K562 (cell line): ENCODE measurements at regions not wholly inside any gene's neighbourhood (a gene's known extent, or its start where the extent isn't known, plus 50 kb on each side); places are given as distances from the start of the nearest gene placed in this dataset.

Experiments
- ATAC-seq: fragments of 200-7000 bp; cut with Tn5 transposase; 3 replicates; pipeline ENCODE4 v1.9.1; 2020; ENCODE audit warnings: moderate library complexity
- BruUV-seq: library from RNA; stranded (reverse); fragments of 400-500 nt; replicated peaks from 2 replicates; lab custom pipeline; 2021; lab: Mats Ljungman, UMichigan
- CTCF ChIA-PET: fragments of 300-600 bp; formaldehyde crosslinking; extraction: SDS; loops from one replicate; lab custom pipeline; 2021; ENCODE audit warnings: low intra/inter-chr PET ratio; lab: Yijun Ruan, JAX
- POLR2A ChIA-PET: fragments of 300-600, 350-650 bp; sonication (Branson Sonifier 250); formaldehyde crosslinking; extraction: SDS; loops from one replicate; lab custom pipeline; 2021; ENCODE audit warnings: antibody characterized with exemption, inconsistent platforms; lab: Yijun Ruan, JAX
- DNase-seq, 4 experiments: peaks; one replicate each; pipeline versions ENCODE4 v3.0.0 to v3.0.0-alpha.2; 2011 to 2018; ENCODE audit warnings: low spot score in 3 of 4, mixed read lengths in 3 of 4; ENCODE audit errors: extremely low read depth in 1 of 4
- FAIRE-seq: peaks from 2 replicates; lab custom pipeline; 2011; peaks lifted over from hg19 to GRCh38; lab: Jason Lieb, UNC
- H2AFZ ChIP-seq: 2 replicates; pipeline ENCODE4 v1.6.0; 2011; ENCODE audit warnings: low read depth, low read length, control low read depth, inconsistent platforms
- H3K27ac ChIP-seq: fragments of 200-600 bp; 3 replicates; pipeline ENCODE4 v1.8.0; 2011; ENCODE audit warnings: low read depth, mild to moderate bottlenecking, control low read depth, inconsistent platforms, low read length, moderate library complexity, mixed read lengths; ENCODE audit errors: extremely low read depth
- H3K27me3 ChIP-seq, 2 experiments: fragments of 300-600 bp in 1 of 2; 2 replicates in 1 of 2; 3 replicates in 1 of 2; pipeline versions ENCODE4 v1.6.0 to v1.8.0; 2011; ENCODE audit warnings: inconsistent platforms in 2 of 2, low read length in 2 of 2, mild to moderate bottlenecking in 1 of 2, mixed read lengths in 1 of 2, moderate library complexity in 1 of 2; ENCODE audit not compliant: control insufficient read depth in 2 of 2, insufficient read depth in 2 of 2
- H3K36me3 ChIP-seq: fragments of 300-600 bp; 3 replicates; pipeline ENCODE4 v1.8.0; 2011; ENCODE audit warnings: mild to moderate bottlenecking, low read length, inconsistent platforms; ENCODE audit not compliant: control insufficient read depth, insufficient read depth
- H3K4me1 ChIP-seq, 2 experiments: fragments of 200-600 bp in 1 of 2; replicated peaks in 1 of 2; 2 replicates in 1 of 2; 3 replicates in 1 of 2; pipeline versions ENCODE4 v1.5.1 to v1.8.0; 2011; ENCODE audit warnings: inconsistent platforms in 2 of 2, low read length in 2 of 2, mild to moderate bottlenecking in 1 of 2, mixed read lengths in 1 of 2, moderate library complexity in 1 of 2; ENCODE audit not compliant: control insufficient read depth in 2 of 2, insufficient read depth in 2 of 2
- H3K4me2 ChIP-seq: 2 replicates; pipeline ENCODE4 v1.6.1; 2011; ENCODE audit warnings: low read length, control low read depth, inconsistent platforms, mixed read lengths; ENCODE audit not compliant: insufficient read depth
- H3K4me3 ChIP-seq: fragments of 200-600 bp; sonication (generic), shearing (Covaris generic); 2 replicates; pipeline ENCODE4 v1.5.1; 2016; ENCODE audit warnings: control low read depth, inconsistent platforms
- H3K79me2 ChIP-seq: fragments of 200-600 bp; 3 replicates; pipeline ENCODE4 v1.8.0; 2011; ENCODE audit warnings: low read length, inconsistent platforms; ENCODE audit not compliant: control insufficient read depth, insufficient read depth
- H3K9ac ChIP-seq, 2 experiments: 2 replicates each; pipeline versions ENCODE4 v1.6.0 to v1.6.1; 2011; ENCODE audit warnings: low read depth in 2 of 2, low read length in 2 of 2, control low read depth in 1 of 2, inconsistent platforms in 1 of 2, mild to moderate bottlenecking in 1 of 2, mixed read lengths in 1 of 2; ENCODE audit not compliant: insufficient read depth in 1 of 2
- H3K9me1 ChIP-seq: one replicate; pipeline ENCODE4 v1.6.0; 2011; ENCODE audit warnings: inconsistent platforms, mild to moderate bottlenecking, low read length, moderate library complexity; ENCODE audit not compliant: control insufficient read depth, insufficient read depth
- H3K9me3 ChIP-seq: replicated peaks from 2 replicates; pipeline ENCODE4 v1.5.1; 2011; ENCODE audit warnings: low read depth, low read length, inconsistent platforms; ENCODE audit not compliant: control insufficient read depth, insufficient read depth
- H4K20me1 ChIP-seq: replicated peaks from 2 replicates; pipeline ENCODE4 v1.6.1; 2011; ENCODE audit warnings: low read length, inconsistent platforms, mixed read lengths; ENCODE audit not compliant: control insufficient read depth, insufficient read depth
- BRF2 ChIP-seq: IDR thresholded peaks from 3 replicates; pipeline ENCODE4 v1.6.1; 2011; ENCODE audit warnings: borderline replicate concordance, mild to moderate bottlenecking; ENCODE audit not compliant: insufficient read length, insufficient read depth
- C11orf30 ChIP-seq: fragments of 450-650 bp; IDR thresholded peaks from 2 replicates; pipeline ENCODE4 v1.6.1; 2016; ENCODE audit warnings: low read depth, mild to moderate bottlenecking
- EWSR1 ChIP-seq: fragments of 450-650 bp; IDR thresholded peaks from 2 replicates; pipeline ENCODE4 v1.6.1; 2018; ENCODE audit warnings: borderline replicate concordance, mild to moderate bottlenecking, low read depth, moderate library complexity; ENCODE audit not compliant: partially characterized antibody
- HMBOX1 ChIP-seq: sonication (generic); IDR thresholded peaks from 2 replicates; pipeline ENCODE4 v1.6.1; 2016
- MITF ChIP-seq: IDR thresholded peaks from 2 replicates; pipeline ENCODE4 v1.6.1; 2014; ENCODE audit warnings: antibody characterized with exemption
- POU5F1 ChIP-seq: fragments of 150-350 bp; IDR thresholded peaks from 2 replicates; pipeline ENCODE4 v1.6.1; 2014; ENCODE audit warnings: borderline replicate concordance, low read length, low read depth, mild to moderate bottlenecking; ENCODE audit not compliant: partially characterized antibody
- RFX5 ChIP-seq: IDR thresholded peaks from 2 replicates; pipeline ENCODE4 v1.6.1; 2011; ENCODE audit warnings: low read depth, mild to moderate bottlenecking, improper control_type of control experiment, low read length
- SIN3A ChIP-seq, 2 experiments: fragments of 150-350 bp in 1 of 2; IDR thresholded peaks; 2 replicates each; pipeline ENCODE4 v1.6.1; 2011 to 2016; ENCODE audit warnings: borderline replicate concordance in 2 of 2, low read depth in 2 of 2, low read length in 2 of 2, mild to moderate bottlenecking in 2 of 2, moderate library complexity in 2 of 2; ENCODE audit not compliant: control insufficient read depth in 1 of 2
- SMARCE1 ChIP-seq: fragments of 450-650 bp; IDR thresholded peaks from 2 replicates; pipeline ENCODE4 v1.7.1; 2016; ENCODE audit warnings: mild to moderate bottlenecking
- SOX6 ChIP-seq: fragments of 450-650 bp; IDR thresholded peaks from 2 replicates; pipeline ENCODE4 v1.6.1; 2014; ENCODE audit warnings: mild to moderate bottlenecking
- ZFP36 ChIP-seq: fragments of 150-350 bp; IDR thresholded peaks from 2 replicates; pipeline ENCODE4 v1.6.1; 2018; ENCODE audit warnings: low read length, low read depth; ENCODE audit not compliant: partially characterized antibody
- ZNF23 ChIP-seq: fragments of 250-450 bp; sonication (Bioruptor Pico); IDR thresholded peaks from 2 replicates; pipeline ENCODE4 v1.4.0; 2020; ENCODE audit warnings: mild to moderate bottlenecking
- WGBS: fragments of 100-300 bp; shearing (Covaris generic); methylation state at CpG from one replicate; pipeline ENCODE4 v1.1.6; 2016; ENCODE audit warnings: low coverage, mixed read lengths; ENCODE audit not compliant: insufficient coverage; ENCODE audit errors: missing lambda C conversion rate; 5-methylcytosine and 5-hydroxymethylcytosine counted together
- in situ Hi-C: fragments of 300-500 bp; cut with MboI; formaldehyde crosslinking; loops from 4 replicates; pipeline ENCODE4 v1.15.0; 2018; ENCODE audit warnings: inconsistent platforms, mixed read lengths
- intact Hi-C: fragments of 100-400 bp; cut with micrococcal nuclease; formaldehyde crosslinking; loops from 2 replicates; pipeline ENCODE4 v1.14.2; 2022

DNA sequence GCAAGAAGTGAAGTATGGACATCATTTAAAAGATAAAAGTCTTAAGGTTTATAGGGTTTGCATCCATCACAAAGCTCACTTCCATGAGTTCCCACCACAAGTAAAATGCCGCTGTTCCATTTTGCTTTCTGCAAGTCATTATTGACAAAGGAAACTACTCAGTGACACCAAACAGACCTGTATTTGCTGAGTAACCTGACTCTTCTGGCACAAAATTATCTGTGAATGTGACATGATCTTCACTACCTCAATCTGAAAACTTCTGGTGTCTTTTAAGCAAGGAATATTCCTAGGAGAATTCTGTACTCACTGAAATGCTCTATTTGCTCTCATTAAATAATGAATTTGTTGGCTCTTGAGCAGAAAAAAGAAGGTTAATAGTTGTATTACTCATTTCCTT, 1077.4 kb upstream of the ADGRL4 start:
- CTCF ChIA-PET: no interaction called here
- Histone ChIP-seq H3K27me3 (no peaks in the 10 kb centered on the region), H3K4me1 (no peaks in the 10 kb centered on the region), H3K9me1 (no peaks in the 10 kb centered on the region), H2AFZ (no peak overlapping the region), H3K36me3 (no peaks in the 10 kb centered on the region), H3K27ac (no peak overlapping the region), H3K9ac (no peak overlapping the region), H3K79me2 (no peaks in the 10 kb centered on the region), H3K4me2 (no peak overlapping the region), H3K4me3 (no peak overlapping the region), H4K20me1 (no peaks in the 10 kb centered on the region), H3K9me3 (no peaks in the 10 kb centered on the region)
- ATAC-seq (no peak), FAIRE-seq (no peak), DNase-seq (no peak)
- in situ Hi-C loops: no loop called here
- intact Hi-C loops: no loop called here
- 0% methylated on average over 1 of the region's 1 CpG for WGBS
- POLR2A ChIA-PET: no interaction called here
- TF ChIP-seq HMBOX1 (no peak), C11orf30 (no peak), SOX6 (no peak), ZNF23 (CRISPR knock-in tag) (no peak), EWSR1 (no peak), SIN3A (IDR thresholded peaks at IDR 0.05; ENCODE audit: borderline replicate concordance in 2 of 2, control insufficient read depth in 1 of 2, low read depth in 2 of 2, low read length in 2 of 2) (no peak), MITF (no peak), RFX5 (no peak), SMARCE1 (no peak), POU5F1 (no peak), ZFP36 (no peak), BRF2 (no peak)
- BruUV-seq: no TSS peak
